ENCODE measurements at regions not wholly inside any gene's neighbourhood (a gene's known extent, or its start where the extent isn't known, plus 50 kb on each side); places are given as distances from the start of the nearest gene placed in this dataset.

DNA sequence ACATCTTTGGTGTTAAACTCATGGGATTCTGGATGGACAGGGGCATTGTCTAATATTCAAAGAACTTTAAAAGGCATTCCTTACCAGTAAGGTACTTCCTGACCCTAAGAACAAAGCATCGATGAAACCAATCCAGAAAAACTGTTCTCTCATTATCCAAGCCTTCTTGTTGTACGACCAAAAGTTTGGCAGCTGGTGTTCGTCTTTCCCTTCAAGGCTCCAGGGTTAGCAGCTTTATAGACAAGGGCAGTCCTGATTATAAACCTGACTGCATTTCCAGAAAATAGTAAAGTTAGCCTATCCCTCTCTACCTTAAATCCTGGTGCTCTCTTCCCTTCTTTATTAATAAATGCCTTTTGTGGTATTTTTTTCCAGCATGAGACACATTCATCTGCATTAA, 149.4 kb upstream of the MRPS30 start:
- TF ChIP-seq TCF7L2 (IDR thresholded peaks at IDR 0.05; ENCODE audit: low read depth, low read length): no peak
- TF ChIP-seq, protein P1, sequence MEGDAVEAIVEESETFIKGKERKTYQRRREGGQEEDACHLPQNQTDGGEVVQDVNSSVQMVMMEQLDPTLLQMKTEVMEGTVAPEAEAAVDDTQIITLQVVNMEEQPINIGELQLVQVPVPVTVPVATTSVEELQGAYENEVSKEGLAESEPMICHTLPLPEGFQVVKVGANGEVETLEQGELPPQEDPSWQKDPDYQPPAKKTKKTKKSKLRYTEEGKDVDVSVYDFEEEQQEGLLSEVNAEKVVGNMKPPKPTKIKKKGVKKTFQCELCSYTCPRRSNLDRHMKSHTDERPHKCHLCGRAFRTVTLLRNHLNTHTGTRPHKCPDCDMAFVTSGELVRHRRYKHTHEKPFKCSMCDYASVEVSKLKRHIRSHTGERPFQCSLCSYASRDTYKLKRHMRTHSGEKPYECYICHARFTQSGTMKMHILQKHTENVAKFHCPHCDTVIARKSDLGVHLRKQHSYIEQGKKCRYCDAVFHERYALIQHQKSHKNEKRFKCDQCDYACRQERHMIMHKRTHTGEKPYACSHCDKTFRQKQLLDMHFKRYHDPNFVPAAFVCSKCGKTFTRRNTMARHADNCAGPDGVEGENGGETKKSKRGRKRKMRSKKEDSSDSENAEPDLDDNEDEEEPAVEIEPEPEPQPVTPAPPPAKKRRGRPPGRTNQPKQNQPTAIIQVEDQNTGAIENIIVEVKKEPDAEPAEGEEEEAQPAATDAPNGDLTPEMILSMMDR (IDR thresholded peaks at IDR 0.05): no peak
- no peak for TF ChIP-seq POLR2AphosphoS5 (IDR thresholded peaks at IDR 0.05; ENCODE audit: low read depth, low read length)
- TF ChIP-seq SIN3A (IDR thresholded peaks at IDR 0.05; ENCODE audit: borderline replicate concordance, insufficient read depth, low read depth, low read length): no peak
